ENCODE measurements at regions not wholly inside any gene's neighbourhood (a gene's known extent, or its start where the extent isn't known, plus 50 kb on each side); places are given as distances from the start of the nearest gene placed in this dataset.

GRCh38 chr22:49460592-49461281 lies 366.9 kb downstream of the BRD1 start:
- TF ChIP-seq CTCF (conservative IDR thresholded peaks at IDR 0.05; ENCODE audit: low read length), result no peak
- TF ChIP-seq EZH2phosphoT487 (IDR thresholded peaks at IDR 0.05; ENCODE audit: borderline replicate concordance), result no peak
